HepG2 (cell line): ENCODE measurements at regions not wholly inside any gene's neighbourhood (a gene's known extent, or its start where the extent isn't known, plus 50 kb on each side); places are given as distances from the start of the nearest gene placed in this dataset.

Experiments used
- ATAC-seq: fragments of 200-7000 bp; cut with Tn5 transposase; 3 replicates; pipeline ENCODE4 v1.9.1; 2020; ENCODE audit warnings: mild to moderate bottlenecking, moderate library complexity
- BruUV-seq: library from RNA; stranded (reverse); fragments of 400-500 nt; replicated peaks from 2 replicates; lab custom pipeline; 2021; lab: Mats Ljungman, UMichigan
- CTCF ChIA-PET: fragments of 300-600 bp; formaldehyde crosslinking; extraction: SDS; loops from one replicate; lab custom pipeline; 2021; ENCODE audit warnings: low total read pairs, inconsistent platforms, low intra/inter-chr PET ratio; lab: Yijun Ruan, JAX
- POLR2A ChIA-PET: fragments of 350-600 bp; sonication (Branson Sonifier 250); formaldehyde crosslinking; loops from one replicate; lab custom pipeline; 2020; ENCODE audit warnings: antibody characterized with exemption, inconsistent platforms; lab: Yijun Ruan, JAX
- DNase-seq: peaks from one replicate; pipeline ENCODE4 v3.0.0-alpha.2; 2015; ENCODE audit warnings: low spot score
- FAIRE-seq: peaks from 3 replicates; lab custom pipeline; 2011; peaks lifted over from hg19 to GRCh38; lab: Jason Lieb, UNC
- H2AFZ ChIP-seq: one replicate; pipeline ENCODE4 v1.6.1; 2011; ENCODE audit warnings: low read length, inconsistent platforms
- H3K27ac ChIP-seq: fragments of 300-600 bp; 3 replicates; pipeline ENCODE4 v1.8.0; 2011; ENCODE audit warnings: mixed run types, mild to moderate bottlenecking, mixed read lengths, low read length, inconsistent platforms; ENCODE audit not compliant: insufficient read depth; ENCODE audit errors: extremely low read length
- H3K27me3 ChIP-seq, 2 experiments: fragments of 200-600 bp in 1 of 2; 2 replicates in 1 of 2; 3 replicates in 1 of 2; pipeline versions ENCODE4 v1.6.0 to v1.8.0; 2011; ENCODE audit warnings: low read length in 2 of 2, mild to moderate bottlenecking in 2 of 2, moderate library complexity in 2 of 2, inconsistent platforms in 1 of 2; ENCODE audit not compliant: insufficient read depth in 2 of 2, control insufficient read depth in 1 of 2
- H3K36me3 ChIP-seq, 2 experiments: fragments of 200-600 bp in 1 of 2; replicated peaks in 1 of 2; 2 replicates in 1 of 2; 3 replicates in 1 of 2; pipeline versions ENCODE4 v1.5.1 to v1.8.0; 2011; ENCODE audit warnings: low read length in 2 of 2, inconsistent platforms in 1 of 2; ENCODE audit not compliant: insufficient read depth in 2 of 2, control insufficient read depth in 1 of 2
- H3K4me1 ChIP-seq: 2 replicates; pipeline ENCODE4 v1.5.1; 2012; ENCODE audit warnings: low read length, inconsistent platforms; ENCODE audit not compliant: insufficient read depth
- H3K4me2 ChIP-seq: 2 replicates; pipeline ENCODE4 v1.6.0; 2011; ENCODE audit warnings: low read depth, low read length, inconsistent platforms
- H3K4me3 ChIP-seq, 3 experiments: fragments of 200-600 bp in 1 of 3; sonication (generic), shearing (Covaris generic) in 1 of 3; replicated peaks in 1 of 3; 2 replicates each; pipeline ENCODE4 v1.5.1; 2011 to 2016; ENCODE audit warnings: low read length in 3 of 3, inconsistent platforms in 2 of 3, low read depth in 2 of 3, mild to moderate bottlenecking in 2 of 3, control low read depth in 1 of 3, mixed read lengths in 1 of 3; ENCODE audit not compliant: insufficient read depth in 1 of 3
- H3K79me2 ChIP-seq: one replicate; pipeline ENCODE4 v1.6.1; 2011; ENCODE audit warnings: low read length, inconsistent platforms; ENCODE audit not compliant: insufficient read depth
- H3K9ac ChIP-seq: 2 replicates; pipeline ENCODE4 v1.6.0; 2011; ENCODE audit warnings: mild to moderate bottlenecking, low read depth, low read length, inconsistent platforms; ENCODE audit not compliant: insufficient read depth
- H3K9me3 ChIP-seq: 2 replicates; pipeline ENCODE4 v1.5.1; 2012; ENCODE audit warnings: mild to moderate bottlenecking, low read length
- H4K20me1 ChIP-seq: 2 replicates; pipeline ENCODE4 v1.6.0; 2011; ENCODE audit warnings: inconsistent platforms, mild to moderate bottlenecking, low read length, moderate library complexity; ENCODE audit not compliant: insufficient read depth
- BRD4 ChIP-seq: sonication (generic); formaldehyde crosslinking; IDR thresholded peaks from 2 replicates; pipeline ENCODE4 v1.4.0; 2020; ENCODE audit warnings: missing genetic modification reagents
- HNRNPUL1 ChIP-seq: fragments of 200-400 bp; formaldehyde crosslinking; IDR thresholded peaks from 2 replicates; pipeline ENCODE4 v1.6.1; 2017; ENCODE audit warnings: low read depth, mild to moderate bottlenecking, low read length, moderate library complexity
- KMT2A ChIP-seq: sonication (generic); formaldehyde crosslinking; IDR thresholded peaks from 2 replicates; pipeline ENCODE4 v1.4.0; 2020; ENCODE audit warnings: missing genetic modification reagents
- RAD21 ChIP-seq: fragments of 450-650 bp; formaldehyde crosslinking; IDR thresholded peaks from 2 replicates; pipeline ENCODE4 v1.5.0; 2020; ENCODE audit warnings: mild to moderate bottlenecking
- ZFP1 ChIP-seq: IDR thresholded peaks from 2 replicates; pipeline ENCODE4 v1.6.1; 2016
- ZNF180 ChIP-seq: sonication (generic); formaldehyde crosslinking; IDR thresholded peaks from 2 replicates; pipeline ENCODE4 v1.4.0; 2020; ENCODE audit warnings: low read depth, missing genetic modification reagents, borderline replicate concordance
- WGBS: methylation state at CpG from one replicate; pipeline ENCODE4 v1.1.6; 2017; ENCODE audit warnings: low lambda C conversion rate; 5-methylcytosine and 5-hydroxymethylcytosine counted together
- in situ Hi-C: cut with HindIII; loops from 2 replicates; pipeline ENCODE4 v1.10.0; 2017; ENCODE audit warnings: low pct_unique_long_range_greater_than_20kb; ENCODE audit not compliant: extremely low pct_ligation_motif_present
- intact Hi-C: fragments of 100-400 bp; cut with micrococcal nuclease; formaldehyde crosslinking; loops from one replicate; pipeline ENCODE4 v1.10.0; 2022; ENCODE audit not compliant: unreplicated experiment
- TF ChIP-seq, protein P1 (sequence below): sonication (generic); formaldehyde crosslinking; IDR thresholded peaks from 2 replicates; pipeline ENCODE4; 2020; ENCODE audit warnings: missing genetic modification reagents, mild to moderate bottlenecking, borderline replicate concordance
- TF ChIP-seq, protein P2 (sequence below): sonication (generic); formaldehyde crosslinking; IDR thresholded peaks from 2 replicates; pipeline ENCODE4 v1.4.0; 2020; ENCODE audit warnings: missing genetic modification reagents
- TF ChIP-seq, protein P3 (sequence below): IDR thresholded peaks from 2 replicates; pipeline ENCODE4 v1.6.1; 2016; ENCODE audit warnings: mild to moderate bottlenecking, missing biosample characterization, missing genetic modification reagents
- TF ChIP-seq, protein P4 (sequence below): sonication (generic); formaldehyde crosslinking; conservative IDR thresholded peaks from 2 replicates; pipeline ENCODE4 v1.5.0; 2020; ENCODE audit warnings: missing genetic modification reagents
- TF ChIP-seq, protein P5 (sequence below): IDR thresholded peaks from 2 replicates; pipeline ENCODE4 v1.6.1; 2016; ENCODE audit warnings: low read depth, control low read depth
- TF ChIP-seq, protein P6 (sequence below), 2 experiments: sonication (generic) in 1 of 2; formaldehyde crosslinking in 1 of 2; IDR thresholded peaks; 2 replicates each; pipeline versions ENCODE4 v1.4.0 to v1.6.1; 2018 to 2020; ENCODE audit warnings: missing genetic modification reagents in 2 of 2, borderline replicate concordance in 1 of 2, low read depth in 1 of 2, mild to moderate bottlenecking in 1 of 2, missing biosample characterization in 1 of 2

DNA sequence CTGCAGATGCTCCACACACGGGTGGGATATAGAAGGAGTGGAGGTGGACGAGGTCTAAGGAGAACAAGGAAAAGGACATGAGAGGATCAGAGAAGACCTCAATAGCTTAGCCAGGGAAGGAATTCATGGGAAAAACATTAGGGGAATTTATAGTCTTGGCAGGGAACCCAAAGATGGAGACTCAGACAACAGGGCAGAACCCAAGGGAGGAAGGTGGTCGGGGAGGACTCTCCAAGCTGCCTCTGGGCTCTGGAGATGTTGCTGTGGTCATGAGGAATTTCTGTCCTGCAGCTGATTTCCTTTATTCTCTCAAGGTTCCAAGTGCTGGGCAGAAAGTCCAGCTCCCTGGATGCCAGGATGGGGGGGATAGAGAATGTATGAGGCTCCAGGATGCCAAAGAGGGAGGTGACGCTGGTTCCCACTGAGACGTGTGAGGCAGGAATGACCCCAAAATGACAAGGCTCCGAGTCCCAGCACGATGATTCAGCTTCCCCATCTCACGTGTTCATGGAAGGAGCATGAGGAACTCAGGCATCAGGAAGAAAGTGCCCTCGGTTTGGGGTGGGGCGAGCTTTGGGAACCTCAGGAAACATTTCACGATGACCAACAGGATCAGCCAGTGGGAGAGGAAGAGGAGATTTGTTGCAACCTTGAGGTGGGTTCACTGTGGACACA, 57.0 kb upstream of the PPP2R3B start:
- intact Hi-C loops: no loop called here
- FAIRE-seq: no peak
- ChIA-PET POLR2A (no interaction called here), CTCF (no interaction called here)
- Histone ChIP-seq H3K27me3 (peaks cover 0 to 11% of the 10 kb centered on the region in 2 experiments; a peak in 2 of 5 replicates), H3K9me3 (no peaks in the 10 kb centered on the region), H3K4me2 (no peak overlapping the region), H3K4me1 (no peaks in the 10 kb centered on the region), H3K36me3 (no peaks in the 10 kb centered on the region), H4K20me1 (no peaks in the 10 kb centered on the region), H3K4me3 (no peak overlapping the region), H3K27ac (no peak overlapping the region), H3K9ac (no peak overlapping the region), H3K79me2 (no peaks in the 10 kb centered on the region), H2AFZ (no peak overlapping the region)
- no TSS peak for BruUV-seq
- no peak for ATAC-seq
- 3% methylated on average over 11 of the region's 11 CpGs for WGBS
- no peak for DNase-seq
- in situ Hi-C loops: no loop called here
- no peak for TF ChIP-seq ZNF180
- TF ChIP-seq, protein P1, sequence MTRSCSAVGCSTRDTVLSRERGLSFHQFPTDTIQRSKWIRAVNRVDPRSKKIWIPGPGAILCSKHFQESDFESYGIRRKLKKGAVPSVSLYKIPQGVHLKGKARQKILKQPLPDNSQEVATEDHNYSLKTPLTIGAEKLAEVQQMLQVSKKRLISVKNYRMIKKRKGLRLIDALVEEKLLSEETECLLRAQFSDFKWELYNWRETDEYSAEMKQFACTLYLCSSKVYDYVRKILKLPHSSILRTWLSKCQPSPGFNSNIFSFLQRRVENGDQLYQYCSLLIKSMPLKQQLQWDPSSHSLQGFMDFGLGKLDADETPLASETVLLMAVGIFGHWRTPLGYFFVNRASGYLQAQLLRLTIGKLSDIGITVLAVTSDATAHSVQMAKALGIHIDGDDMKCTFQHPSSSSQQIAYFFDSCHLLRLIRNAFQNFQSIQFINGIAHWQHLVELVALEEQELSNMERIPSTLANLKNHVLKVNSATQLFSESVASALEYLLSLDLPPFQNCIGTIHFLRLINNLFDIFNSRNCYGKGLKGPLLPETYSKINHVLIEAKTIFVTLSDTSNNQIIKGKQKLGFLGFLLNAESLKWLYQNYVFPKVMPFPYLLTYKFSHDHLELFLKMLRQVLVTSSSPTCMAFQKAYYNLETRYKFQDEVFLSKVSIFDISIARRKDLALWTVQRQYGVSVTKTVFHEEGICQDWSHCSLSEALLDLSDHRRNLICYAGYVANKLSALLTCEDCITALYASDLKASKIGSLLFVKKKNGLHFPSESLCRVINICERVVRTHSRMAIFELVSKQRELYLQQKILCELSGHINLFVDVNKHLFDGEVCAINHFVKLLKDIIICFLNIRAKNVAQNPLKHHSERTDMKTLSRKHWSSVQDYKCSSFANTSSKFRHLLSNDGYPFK (CRISPR knock-in tag): no peak
- no peak for TF ChIP-seq BRD4 (CRISPR knock-in tag)
- no peak for TF ChIP-seq RAD21 (CRISPR knock-in tag)
- TF ChIP-seq, protein P2, sequence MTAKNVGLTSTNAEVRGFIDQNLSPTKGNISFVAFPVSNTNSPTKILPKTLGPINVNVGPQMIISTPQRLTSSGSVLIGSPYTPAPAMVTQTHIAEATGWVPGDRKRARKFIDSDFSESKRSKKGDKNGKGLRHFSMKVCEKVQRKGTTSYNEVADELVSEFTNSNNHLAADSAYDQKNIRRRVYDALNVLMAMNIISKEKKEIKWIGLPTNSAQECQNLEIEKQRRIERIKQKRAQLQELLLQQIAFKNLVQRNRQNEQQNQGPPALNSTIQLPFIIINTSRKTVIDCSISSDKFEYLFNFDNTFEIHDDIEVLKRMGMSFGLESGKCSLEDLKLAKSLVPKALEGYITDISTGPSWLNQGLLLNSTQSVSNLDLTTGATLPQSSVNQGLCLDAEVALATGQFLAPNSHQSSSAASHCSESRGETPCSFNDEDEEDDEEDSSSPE (CRISPR knock-in tag): no peak
- TF ChIP-seq, protein P3, sequence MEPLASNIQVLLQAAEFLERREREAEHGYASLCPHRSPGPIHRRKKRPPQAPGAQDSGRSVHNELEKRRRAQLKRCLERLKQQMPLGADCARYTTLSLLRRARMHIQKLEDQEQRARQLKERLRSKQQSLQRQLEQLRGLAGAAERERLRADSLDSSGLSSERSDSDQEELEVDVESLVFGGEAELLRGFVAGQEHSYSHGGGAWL (CRISPR knock-in tag): no peak
- no peak for TF ChIP-seq ZFP1
- TF ChIP-seq, protein P4, sequence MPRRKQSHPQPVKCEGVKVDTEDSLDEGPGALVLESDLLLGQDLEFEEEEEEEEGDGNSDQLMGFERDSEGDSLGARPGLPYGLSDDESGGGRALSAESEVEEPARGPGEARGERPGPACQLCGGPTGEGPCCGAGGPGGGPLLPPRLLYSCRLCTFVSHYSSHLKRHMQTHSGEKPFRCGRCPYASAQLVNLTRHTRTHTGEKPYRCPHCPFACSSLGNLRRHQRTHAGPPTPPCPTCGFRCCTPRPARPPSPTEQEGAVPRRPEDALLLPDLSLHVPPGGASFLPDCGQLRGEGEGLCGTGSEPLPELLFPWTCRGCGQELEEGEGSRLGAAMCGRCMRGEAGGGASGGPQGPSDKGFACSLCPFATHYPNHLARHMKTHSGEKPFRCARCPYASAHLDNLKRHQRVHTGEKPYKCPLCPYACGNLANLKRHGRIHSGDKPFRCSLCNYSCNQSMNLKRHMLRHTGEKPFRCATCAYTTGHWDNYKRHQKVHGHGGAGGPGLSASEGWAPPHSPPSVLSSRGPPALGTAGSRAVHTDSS (CRISPR knock-in tag): no peak
- no peak for TF ChIP-seq KMT2A (CRISPR knock-in tag)
- TF ChIP-seq, protein P5, sequence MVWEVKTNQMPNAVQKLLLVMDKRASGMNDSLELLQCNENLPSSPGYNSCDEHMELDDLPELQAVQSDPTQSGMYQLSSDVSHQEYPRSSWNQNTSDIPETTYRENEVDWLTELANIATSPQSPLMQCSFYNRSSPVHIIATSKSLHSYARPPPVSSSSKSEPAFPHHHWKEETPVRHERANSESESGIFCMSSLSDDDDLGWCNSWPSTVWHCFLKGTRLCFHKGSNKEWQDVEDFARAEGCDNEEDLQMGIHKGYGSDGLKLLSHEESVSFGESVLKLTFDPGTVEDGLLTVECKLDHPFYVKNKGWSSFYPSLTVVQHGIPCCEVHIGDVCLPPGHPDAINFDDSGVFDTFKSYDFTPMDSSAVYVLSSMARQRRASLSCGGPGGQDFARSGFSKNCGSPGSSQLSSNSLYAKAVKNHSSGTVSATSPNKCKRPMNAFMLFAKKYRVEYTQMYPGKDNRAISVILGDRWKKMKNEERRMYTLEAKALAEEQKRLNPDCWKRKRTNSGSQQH (CRISPR knock-in tag): no peak
- no peak for TF ChIP-seq HNRNPUL1
- TF ChIP-seq, protein P6, sequence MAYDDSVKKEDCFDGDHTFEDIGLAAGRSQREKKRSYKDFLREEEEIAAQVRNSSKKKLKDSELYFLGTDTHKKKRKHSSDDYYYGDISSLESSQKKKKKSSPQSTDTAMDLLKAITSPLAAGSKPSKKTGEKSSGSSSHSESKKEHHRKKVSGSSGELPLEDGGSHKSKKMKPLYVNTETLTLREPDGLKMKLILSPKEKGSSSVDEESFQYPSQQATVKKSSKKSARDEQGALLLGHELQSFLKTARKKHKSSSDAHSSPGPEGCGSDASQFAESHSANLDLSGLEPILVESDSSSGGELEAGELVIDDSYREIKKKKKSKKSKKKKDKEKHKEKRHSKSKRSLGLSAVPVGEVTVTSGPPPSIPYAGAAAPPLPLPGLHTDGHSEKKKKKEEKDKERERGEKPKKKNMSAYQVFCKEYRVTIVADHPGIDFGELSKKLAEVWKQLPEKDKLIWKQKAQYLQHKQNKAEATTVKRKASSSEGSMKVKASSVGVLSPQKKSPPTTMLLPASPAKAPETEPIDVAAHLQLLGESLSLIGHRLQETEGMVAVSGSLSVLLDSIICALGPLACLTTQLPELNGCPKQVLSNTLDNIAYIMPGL (CRISPR knock-in tag; IDR thresholded peaks at IDR 0.05; ENCODE audit: borderline replicate concordance in 1 of 2, low read depth in 1 of 2): no peak
